Pancreas (tissue), 10 donors: ENCODE measurements at regions not wholly inside any gene's neighbourhood (a gene's known extent, or its start where the extent isn't known, plus 50 kb on each side); places are given as distances from the start of the nearest gene placed in this dataset.

Source experiments
- ATAC-seq, 4 donors: fragments of 200-7000 bp; cut with Tn5 transposase; one replicate each; pipeline versions ENCODE4 v1.8.0 to v1.9.1; 2020; ENCODE audit warnings: mild to moderate bottlenecking in 4 of 4, moderate library complexity in 4 of 4
- DNase-seq, 6 donors: peaks; one replicate each; pipeline ENCODE4 v3.0.0-alpha.2; 2020
- FAIRE-seq: peaks from 2 replicates; lab custom pipeline; 2012; peaks lifted over from hg19 to GRCh38; lab: Jason Lieb, UNC
- H3K27ac ChIP-seq, 4 donors: fragments of 200-600 bp; sonication (generic); 1 replicate in 3 of 4; 2 replicates in 1 of 4; pipeline versions ENCODE4 v1.5.0 to v1.8.0; 2020
- H3K27me3 ChIP-seq, 4 donors: fragments of 200-600 bp; one replicate each; pipeline ENCODE4 v1.8.0; 2021
- H3K36me3 ChIP-seq, 3 donors: fragments of 200-600 bp; sonication (generic) in 1 of 3; one replicate each; pipeline versions ENCODE4 v1.5.0 to v1.8.0; 2020 to 2021
- H3K4me1 ChIP-seq, 3 donors: fragments of 200-600 bp; one replicate each; pipeline ENCODE4 v1.8.0; 2021
- H3K4me3 ChIP-seq, 4 donors: fragments of 200-600 bp; sonication (generic) in 2 of 4; one replicate each; pipeline versions ENCODE4 v1.5.0 to v1.8.0; 2020 to 2021
- H3K9me3 ChIP-seq, 4 donors: fragments of 200-600 bp; one replicate each; pipeline ENCODE4 v1.8.0; 2021
- WGBS, 2 donors: extraction: QIAGEN DNeasy Blood & Tissue Kit; methylation state at CpG; one replicate each; pipeline ENCODE4 v1.1.7; 2013; 5-methylcytosine and 5-hydroxymethylcytosine counted together
- intact Hi-C, 3 donors: fragments of 100-400 bp; cut with DNase I; formaldehyde crosslinking; loops; one replicate each; pipeline versions ENCODE4 v1.11.1 to v1.14.2; 2022
- TF ChIP-seq, protein P1 (sequence below), 4 donors: fragments of 200-600 bp; sonication (generic) in 3 of 4; IDR thresholded peaks; one replicate each; pipeline versions ENCODE4 v1.5.0 to v1.8.0; 2021; ENCODE audit warnings: antibody characterized with exemption in 4 of 4
- donor health status: healthy with polysubstance abuse.
- donor health status: DM: no; HTN: no; CAD: no; lungs with moderate emphysema.
- donor health status: DM: no; HTN: no; CAD: no.
- donor health status: control.
- donor health status: control.
- donor health status: Bipolar disorder and iron deficiency.
- donor health status: DM: yes; HTN: yes; CAD: no.
- donor health status: DM: no; HTN: no; CAD: no.
- donor health status: DM: no; HTN: no; CAD: no.
- donor health status: DM: yes; HTN: yes; CAD: no.

DNA sequence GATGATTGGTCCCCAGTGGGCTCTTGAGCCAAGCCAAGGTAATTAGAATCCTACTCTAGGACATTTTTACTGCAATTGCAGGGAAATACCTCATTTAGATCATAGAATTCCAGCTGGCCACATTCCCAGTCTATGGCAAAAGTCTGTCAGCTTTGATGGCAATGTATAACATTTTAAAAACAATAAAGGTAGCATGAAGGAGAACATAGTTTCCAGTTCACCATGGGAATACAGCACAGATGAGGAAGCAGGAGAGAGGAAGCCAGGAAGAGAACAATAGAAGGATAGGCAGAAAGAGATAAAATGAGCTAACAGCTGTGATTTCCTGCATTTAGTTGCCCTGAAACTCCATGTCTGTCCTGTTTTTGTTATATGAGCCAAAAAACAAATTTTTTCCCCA lies 897.3 kb upstream of the DDX18 start:
- Histone ChIP-seq H3K36me3 (no peaks in the 10 kb centered on the region), H3K9me3 (no peaks in the 10 kb centered on the region), H3K4me1 (no peaks in the 10 kb centered on the region), H3K27ac (no peak overlapping the region), H3K27me3 (no peaks in the 10 kb centered on the region), H3K4me3 (no peak overlapping the region)
- ATAC-seq (no peak), FAIRE-seq (no peak), DNase-seq (no peak)
- intact Hi-C loops, result no loop called here
- TF ChIP-seq, protein P1, sequence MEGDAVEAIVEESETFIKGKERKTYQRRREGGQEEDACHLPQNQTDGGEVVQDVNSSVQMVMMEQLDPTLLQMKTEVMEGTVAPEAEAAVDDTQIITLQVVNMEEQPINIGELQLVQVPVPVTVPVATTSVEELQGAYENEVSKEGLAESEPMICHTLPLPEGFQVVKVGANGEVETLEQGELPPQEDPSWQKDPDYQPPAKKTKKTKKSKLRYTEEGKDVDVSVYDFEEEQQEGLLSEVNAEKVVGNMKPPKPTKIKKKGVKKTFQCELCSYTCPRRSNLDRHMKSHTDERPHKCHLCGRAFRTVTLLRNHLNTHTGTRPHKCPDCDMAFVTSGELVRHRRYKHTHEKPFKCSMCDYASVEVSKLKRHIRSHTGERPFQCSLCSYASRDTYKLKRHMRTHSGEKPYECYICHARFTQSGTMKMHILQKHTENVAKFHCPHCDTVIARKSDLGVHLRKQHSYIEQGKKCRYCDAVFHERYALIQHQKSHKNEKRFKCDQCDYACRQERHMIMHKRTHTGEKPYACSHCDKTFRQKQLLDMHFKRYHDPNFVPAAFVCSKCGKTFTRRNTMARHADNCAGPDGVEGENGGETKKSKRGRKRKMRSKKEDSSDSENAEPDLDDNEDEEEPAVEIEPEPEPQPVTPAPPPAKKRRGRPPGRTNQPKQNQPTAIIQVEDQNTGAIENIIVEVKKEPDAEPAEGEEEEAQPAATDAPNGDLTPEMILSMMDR (IDR thresholded peaks at IDR 0.05), result no peak

DNA sequence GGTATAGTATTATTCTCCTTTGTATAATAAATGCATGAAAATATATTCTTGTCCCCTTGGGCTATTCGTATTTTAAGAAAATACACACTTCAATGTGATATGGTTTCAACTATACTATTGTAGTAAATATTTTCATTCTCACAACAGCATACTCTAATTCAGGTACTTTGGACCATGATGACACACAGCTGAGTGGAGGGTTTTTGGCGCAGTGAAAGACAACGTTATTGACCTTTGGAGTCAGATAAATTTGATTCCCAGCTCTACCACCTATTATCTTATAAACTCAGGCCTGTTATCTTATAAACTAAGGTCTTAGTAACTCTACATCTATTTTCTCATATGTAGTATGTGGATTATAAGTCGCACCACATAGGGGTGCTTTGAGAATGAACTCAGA lies 895.9 kb upstream of the DDX18 start:
- no peaks in the 10 kb centered on the region for H3K36me3 ChIP-seq
- no peaks in the 10 kb centered on the region for H3K9me3 ChIP-seq
- TF ChIP-seq, protein P1 (IDR thresholded peaks at IDR 0.05), result no peak
- WGBS, 2 donors, result 65 to 66% methylated on average over 4 of the region's 4 CpGs
- DNase-seq (no peak), ATAC-seq (no peak), FAIRE-seq (no peak)
- H3K27me3 ChIP-seq, result no peaks in the 10 kb centered on the region
- H3K27ac ChIP-seq, result no peak overlapping the region
- H3K4me1 ChIP-seq, result no peaks in the 10 kb centered on the region
- intact Hi-C loops, result no loop called here
- no peak overlapping the region for H3K4me3 ChIP-seq

DNA sequence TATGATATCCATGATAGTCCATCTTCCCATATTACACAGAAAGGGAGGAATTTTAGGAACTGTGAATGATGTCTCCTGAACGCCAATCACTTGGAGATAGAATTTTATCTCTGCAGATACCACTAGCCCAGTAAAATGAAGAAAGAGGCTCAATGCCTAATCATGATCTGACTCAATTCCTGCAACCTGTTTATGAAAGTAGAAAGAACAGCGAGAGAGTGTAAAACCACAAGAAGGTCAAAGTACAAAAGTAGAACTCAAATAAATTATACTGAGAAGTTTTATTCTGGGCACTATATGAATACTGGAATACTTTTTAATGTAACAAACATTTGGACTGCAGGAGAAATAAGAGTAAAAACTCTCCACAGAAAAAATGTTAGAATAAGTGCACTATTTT lies 892.1 kb upstream of the DDX18 start:
- H3K27ac ChIP-seq, result no peak overlapping the region
- no peak overlapping the region for H3K4me3 ChIP-seq
- no peaks in the 10 kb centered on the region for H3K27me3 ChIP-seq
- no peak for FAIRE-seq
- intact Hi-C loops, result no loop called here
- H3K4me1 ChIP-seq, result no peaks in the 10 kb centered on the region
- no peaks in the 10 kb centered on the region for H3K36me3 ChIP-seq
- no peak for ATAC-seq
- no peaks in the 10 kb centered on the region for H3K9me3 ChIP-seq
- TF ChIP-seq, protein P1 (IDR thresholded peaks at IDR 0.05), result no peak
- no peak for DNase-seq
- 42 to 43% methylated on average over 2 of the region's 2 CpGs for WGBS, 2 donors

DNA sequence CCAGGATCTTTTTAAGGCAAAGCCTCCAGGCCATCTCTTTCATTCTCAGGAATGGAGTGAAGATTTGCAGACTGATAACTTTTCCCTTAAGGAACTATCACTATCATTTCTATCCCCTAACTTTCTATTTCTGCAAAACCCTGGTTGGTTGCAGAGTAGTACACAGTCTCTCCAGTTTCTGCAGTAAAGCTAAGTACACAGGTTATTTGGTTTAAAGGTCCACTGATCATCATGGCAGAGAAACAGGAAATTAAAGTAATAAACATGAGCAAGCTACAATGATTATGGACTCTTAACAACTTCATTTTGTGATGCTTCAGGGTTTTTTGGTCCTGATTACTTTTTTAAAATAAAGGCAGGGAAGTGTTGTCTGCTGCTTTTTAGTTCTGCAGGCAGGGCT lies 890.0 kb upstream of the DDX18 start:
- H3K27ac ChIP-seq, result no peak overlapping the region
- TF ChIP-seq, protein P1 (IDR thresholded peaks at IDR 0.05), result no peak
- H3K4me3 ChIP-seq, result no peak overlapping the region
- DNase-seq (no peak), FAIRE-seq (no peak), ATAC-seq (no peak)
- intact Hi-C loops, result no loop called here
- no peaks in the 10 kb centered on the region for H3K27me3 ChIP-seq
- no peaks in the 10 kb centered on the region for H3K4me1 ChIP-seq
- no peaks in the 10 kb centered on the region for H3K36me3 ChIP-seq
- no peaks in the 10 kb centered on the region for H3K9me3 ChIP-seq

DNA sequence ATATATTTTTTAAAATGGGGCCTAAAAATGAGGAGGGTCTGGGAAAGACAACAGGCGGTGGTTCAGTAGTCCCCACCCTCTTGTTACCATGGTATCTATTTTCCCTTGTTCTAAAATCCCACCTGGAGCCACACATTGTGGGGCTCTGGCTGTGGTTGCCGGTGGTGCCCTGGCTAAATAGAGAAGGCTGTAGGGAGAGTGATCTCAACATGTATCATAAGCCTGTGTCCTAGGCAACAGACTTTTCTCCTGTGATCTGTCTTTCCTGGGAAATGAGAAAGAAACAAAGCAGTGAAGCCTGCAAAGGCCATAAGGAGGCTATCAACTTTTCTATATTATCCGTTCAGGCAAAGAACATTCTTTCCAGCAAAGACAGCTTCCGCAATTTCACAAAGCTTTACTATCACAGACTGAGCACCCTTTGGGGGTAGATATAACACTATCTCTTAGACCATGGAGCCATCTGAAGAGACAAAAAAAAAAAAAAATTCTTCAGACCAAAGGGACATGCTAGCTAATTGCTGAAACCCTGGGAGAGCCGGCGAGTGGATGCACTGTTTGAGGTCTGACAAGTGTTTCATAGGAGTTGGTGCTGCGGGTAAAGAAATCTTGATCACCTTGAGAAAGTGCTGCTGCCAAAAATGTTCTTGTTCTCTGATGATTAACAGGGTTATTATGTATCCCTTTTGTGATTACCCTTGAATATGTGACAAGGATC lies 879.2 kb upstream of the DDX18 start:
- WGBS, 2 donors, result 46 to 52% methylated on average over 7 of the region's 7 CpGs
- ATAC-seq, result no peak

More for the DNA sequence above, 879.2 kb upstream of the DDX18 start:
- TF ChIP-seq, protein P1 (IDR thresholded peaks at IDR 0.05), result no peak
- H3K27ac ChIP-seq, result no peak overlapping the region
- no peaks in the 10 kb centered on the region for H3K9me3 ChIP-seq
- no peaks in the 10 kb centered on the region for H3K4me1 ChIP-seq
- intact Hi-C loops, result no loop called here
- H3K36me3 ChIP-seq, result no peaks in the 10 kb centered on the region
- no peak overlapping the region for H3K4me3 ChIP-seq
- DNase-seq (no peak), FAIRE-seq (no peak)
- H3K27me3 ChIP-seq, result no peaks in the 10 kb centered on the region
